Epithelial cell of esophagus (primary cell): ENCODE measurements at regions not wholly inside any gene's neighbourhood (a gene's known extent, or its start where the extent isn't known, plus 50 kb on each side); places are given as distances from the start of the nearest gene placed in this dataset.
A peak's percentile ranks its signal among the peaks of the same experiment; 100 is the strongest.

Experiments used
- DNase-seq: peaks from one replicate; pipeline ENCODE4 v3.0.0; 2010; ENCODE audit warnings: low read depth
- H3K4me3 ChIP-seq: 2 replicates; pipeline ENCODE4 v1.5.1; 2011; ENCODE audit warnings: mild to moderate bottlenecking, low read length, control low read depth
- CTCF ChIP-seq: IDR thresholded peaks from 2 replicates; pipeline ENCODE4 v1.5.1; 2011; ENCODE audit warnings: low read depth, mild to moderate bottlenecking, low read length, control low read depth, inconsistent platforms; ENCODE audit not compliant: insufficient read depth; ENCODE audit errors: missing control alignments

DNA sequence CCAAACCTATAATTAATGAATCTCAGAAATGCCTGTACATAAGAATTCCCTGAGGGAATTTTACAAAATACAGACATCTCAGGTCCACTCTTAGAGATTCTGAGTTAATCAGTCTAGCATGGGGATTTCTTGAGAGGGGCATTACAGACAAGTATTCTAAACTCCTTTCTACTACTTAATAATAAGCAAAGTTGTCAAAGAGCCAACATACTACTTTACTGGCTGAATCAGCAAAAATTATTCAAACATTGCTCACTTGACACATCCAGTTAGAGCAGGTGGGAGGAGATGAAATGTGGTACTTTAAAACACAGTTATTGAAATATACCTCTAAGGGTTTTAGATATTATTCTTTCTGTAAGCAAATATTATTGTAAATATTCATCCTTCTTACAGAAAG, 1164.7 kb downstream of the CDY2B start:
- no peak for TF ChIP-seq CTCF
- DNase-seq = peak; percentile 3

DNA sequence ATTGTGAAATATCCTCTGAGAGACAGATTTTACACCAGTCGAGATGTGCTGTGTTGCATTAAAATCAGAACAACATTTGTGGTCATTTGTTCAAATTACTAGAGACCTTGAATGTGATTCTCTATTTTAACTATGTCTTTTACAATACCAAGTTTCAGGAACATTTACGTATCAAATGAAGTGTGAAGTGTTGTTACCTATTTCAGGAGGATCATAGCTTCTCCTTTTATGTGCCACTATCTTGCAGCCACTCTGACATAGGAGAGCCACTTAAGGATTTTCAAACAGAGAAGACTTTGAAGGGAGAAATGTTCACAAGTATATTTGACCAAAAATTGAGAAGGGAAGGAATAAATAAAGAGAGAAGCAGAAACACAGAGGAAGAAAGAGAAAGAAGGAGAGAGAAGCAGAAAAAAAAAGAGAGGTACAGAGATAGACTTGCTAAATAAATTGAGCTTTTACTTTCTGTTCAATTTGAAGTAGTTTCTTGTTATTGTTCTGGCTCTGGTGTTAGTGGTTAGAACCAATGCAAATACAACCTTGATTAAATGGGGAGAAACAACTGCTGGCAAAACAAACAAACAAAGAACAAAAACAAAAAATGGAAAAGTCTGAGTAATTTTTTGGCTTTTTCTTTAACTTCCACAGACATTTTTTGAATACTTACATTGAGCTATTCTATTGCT, 1206.8 kb downstream of the CDY2B start:
- no peak for TF ChIP-seq CTCF
- DNase-seq = no peak
- H3K4me3 ChIP-seq = no peak overlapping the region

More for the DNA sequence above, 1164.7 kb downstream of the CDY2B start:
- H3K4me3 ChIP-seq = no peak overlapping the region

DNA sequence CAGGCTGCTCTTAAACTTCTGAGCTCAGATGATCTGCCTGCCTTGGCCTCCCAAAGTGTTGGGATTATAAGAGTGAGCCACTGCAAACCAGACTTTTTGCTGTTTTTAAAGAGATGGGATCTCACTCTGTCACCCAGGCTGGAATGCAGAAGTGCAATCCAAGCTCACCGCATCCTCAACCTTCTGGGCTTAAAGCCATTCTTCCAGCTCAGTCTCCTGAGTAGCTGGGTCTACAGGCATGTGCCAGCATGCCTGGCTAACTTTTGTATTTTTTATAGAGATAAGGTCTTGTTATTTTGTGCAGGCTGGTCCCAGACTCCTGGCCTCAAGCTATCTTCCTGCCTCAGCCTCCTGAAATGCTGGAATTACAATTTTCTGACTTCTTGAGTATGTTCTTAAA, 1211.6 kb downstream of the CDY2B start:
- TF ChIP-seq CTCF = no peak
- DNase-seq = peak; percentile 81
- no peak overlapping the region for H3K4me3 ChIP-seq

DNA sequence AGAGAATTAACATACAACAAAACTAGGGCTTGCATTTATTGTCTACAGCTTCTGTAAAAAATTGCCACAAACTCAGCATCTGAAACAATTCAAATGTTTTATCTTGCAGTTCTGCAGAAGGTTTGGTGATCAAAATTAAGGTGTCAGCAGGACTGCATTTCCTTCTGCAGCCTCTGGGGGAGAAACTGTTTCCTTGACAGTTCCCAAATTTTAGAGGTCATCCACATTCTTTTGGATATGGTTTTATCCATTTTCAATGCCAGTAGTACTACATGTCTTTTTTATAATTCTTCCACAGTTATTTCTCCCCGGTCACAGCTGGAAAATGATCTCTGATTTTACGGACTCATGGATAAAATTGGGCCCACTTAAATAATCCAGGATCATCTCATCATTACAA, 1217.3 kb downstream of the CDY2B start:
- peak; percentile 38 for TF ChIP-seq CTCF
- no peak for DNase-seq
- H3K4me3 ChIP-seq = no peak overlapping the region

DNA sequence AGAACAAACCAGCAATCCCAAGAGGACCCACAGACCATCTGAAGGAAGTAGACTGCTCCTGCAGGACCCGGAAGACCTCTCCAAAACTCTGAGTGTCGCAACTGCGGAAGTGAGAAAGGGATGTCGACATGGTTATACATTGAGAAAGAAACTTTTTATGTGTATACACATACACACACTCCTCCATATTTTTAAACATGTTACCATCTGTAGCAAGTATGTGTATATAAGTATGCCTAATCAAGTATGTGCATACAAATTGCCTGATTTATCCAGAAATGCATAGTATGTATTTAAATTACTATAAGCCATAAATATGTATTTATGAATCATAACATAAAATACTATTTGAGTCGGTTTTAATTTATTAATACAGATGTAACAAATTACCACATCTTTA, 1220.7 kb downstream of the CDY2B start:
- H3K4me3 ChIP-seq = no peak overlapping the region
- TF ChIP-seq CTCF = no peak
- no peak for DNase-seq

DNA sequence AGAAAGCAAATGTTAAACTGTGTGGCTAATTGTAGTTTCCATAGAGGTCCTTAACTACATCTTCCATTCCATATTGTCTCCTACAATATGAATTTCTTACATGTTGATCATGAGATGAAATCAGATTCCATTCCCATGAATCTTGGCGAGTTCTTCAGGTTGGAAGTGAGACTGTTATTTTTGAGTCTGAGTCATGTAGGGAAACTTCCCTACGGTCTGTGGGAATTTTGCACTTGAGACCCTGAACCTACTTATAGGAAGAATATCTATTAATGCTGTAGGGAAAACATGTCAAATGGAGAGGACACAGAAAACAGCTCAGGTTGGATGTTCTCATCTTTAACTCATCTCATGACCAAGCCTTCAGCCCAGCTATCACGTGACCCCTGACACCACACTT, 1226.0 kb downstream of the CDY2B start:
- no peak overlapping the region for H3K4me3 ChIP-seq
- DNase-seq = peak; percentile 58
- no peak for TF ChIP-seq CTCF

DNA sequence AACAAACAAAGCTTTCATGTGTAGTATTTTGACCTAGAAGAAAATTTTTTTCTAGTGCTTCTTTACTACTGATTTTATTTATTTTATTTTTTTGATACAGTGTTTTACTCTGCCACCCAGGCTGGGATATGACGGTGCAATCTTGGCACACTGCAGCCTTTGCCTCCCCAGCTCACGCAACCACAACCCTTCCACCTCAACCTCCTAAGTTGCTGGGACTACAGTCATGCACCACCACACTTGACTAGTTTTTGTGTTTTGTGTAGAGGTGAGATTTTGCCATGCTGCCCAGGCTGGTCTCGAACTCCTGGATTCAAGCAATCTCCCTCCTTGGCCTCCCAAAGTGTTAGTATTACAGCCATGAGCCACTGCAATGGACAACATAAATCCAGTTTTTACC, 1234.0 kb downstream of the CDY2B start:
- no peak for TF ChIP-seq CTCF
- H3K4me3 ChIP-seq = no peak overlapping the region
- no peak for DNase-seq
